ENCODE measurements at regions not wholly inside any gene's neighbourhood (a gene's known extent, or its start where the extent isn't known, plus 50 kb on each side); places are given as distances from the start of the nearest gene placed in this dataset.

- DNase-seq (ENCODE audit: low read depth, low spot score): no peak
- CTCF ChIA-PET: interaction anchor here (1.1 to 1.2 kb wide), 2 partner anchors 16 to 1400 kb away, joined by 3 to 5 read pairs; no protein-coding TSS in a partner anchor
- no peak overlapping the region for H3K4me3 ChIP-seq (ENCODE audit: low read depth, low read length)
- TF ChIP-seq CTCF (IDR thresholded peaks at IDR 0.05; ENCODE audit: insufficient read depth, low read length, missing control alignments): no peak
- POLR2A ChIA-PET: no interaction called here
These were observed 321.2 kb upstream of the CXCR4 start for GRCh38 chr2:136439064-136439676.

GRCh38 chr2:136437461-136437860 lies 319.5 kb upstream of the CXCR4 start:
- TF ChIP-seq CTCF (IDR thresholded peaks at IDR 0.05; ENCODE audit: insufficient read depth, low read length, missing control alignments): no peak
- DNase-seq (ENCODE audit: low read depth, low spot score): no peak
- ChIA-PET CTCF (no interaction called here), POLR2A (no interaction called here)
- no peak overlapping the region for H3K4me3 ChIP-seq (ENCODE audit: low read depth, low read length)

GRCh38 chr2:136436936-136437335 lies 319.0 kb upstream of the CXCR4 start:
- no peak for TF ChIP-seq CTCF (IDR thresholded peaks at IDR 0.05; ENCODE audit: insufficient read depth, low read length, missing control alignments)
- ChIA-PET CTCF (no interaction called here), POLR2A (no interaction called here)
- H3K4me3 ChIP-seq (ENCODE audit: low read depth, low read length): no peak overlapping the region
- no peak for DNase-seq (ENCODE audit: low read depth, low spot score)

- ChIA-PET POLR2A (no interaction called here), CTCF (interaction anchor here (1.4 kb wide), 1 partner anchor 11 kb away, joined by 5 read pairs; no protein-coding TSS in a partner anchor)
- TF ChIP-seq CTCF (IDR thresholded peaks at IDR 0.05; ENCODE audit: insufficient read depth, low read length, missing control alignments): no peak
- no peak for DNase-seq (ENCODE audit: low read depth, low spot score)
- H3K4me3 ChIP-seq (ENCODE audit: low read depth, low read length): no peak overlapping the region
These were observed 316.3 kb upstream of the CXCR4 start for GRCh38 chr2:136434251-136434715.

- no peak for TF ChIP-seq CTCF (IDR thresholded peaks at IDR 0.05; ENCODE audit: insufficient read depth, low read length, missing control alignments)
- POLR2A ChIA-PET: no interaction called here
- CTCF ChIA-PET: interaction anchor here (1.4 kb wide), 1 partner anchor 10 kb away, joined by 7 read pairs; no protein-coding TSS in a partner anchor
- no peak for DNase-seq (ENCODE audit: low read depth, low spot score)
- no peak overlapping the region for H3K4me3 ChIP-seq (ENCODE audit: low read depth, low read length)
These were observed 315.3 kb upstream of the CXCR4 start for GRCh38 chr2:136433261-136433660.

- ChIA-PET CTCF (interaction anchor here (0.6 to 1.9 kb wide), 18 partner anchors 9 to 1420 kb away, joined by 3 to 34 read pairs (median 5); no protein-coding TSS in a partner anchor), POLR2A (no interaction called here)
- no peak for DNase-seq (ENCODE audit: low read depth, low spot score)
- TF ChIP-seq CTCF (IDR thresholded peaks at IDR 0.05; ENCODE audit: insufficient read depth, low read length, missing control alignments): no peak
- no peak overlapping the region for H3K4me3 ChIP-seq (ENCODE audit: low read depth, low read length)
These were observed 306.2 kb upstream of the CXCR4 start for GRCh38 chr2:136424112-136424511.
